ENCODE measurements at regions not wholly inside any gene's neighbourhood (a gene's known extent, or its start where the extent isn't known, plus 50 kb on each side); places are given as distances from the start of the nearest gene placed in this dataset.

GRCh38 chr4:136443006-136443405, 1089.3 kb downstream of the PCDH18 start:
- no peak overlapping the region for H2AFZ ChIP-seq (ENCODE audit: control insufficient read depth, low read depth, low read length)
- CTCF ChIA-PET: interaction anchor here (1.7 kb wide), 1 partner anchor 422 kb away, joined by 10 read pairs; no protein-coding TSS in a partner anchor
- BruUV-seq (replicated peaks): no TSS peak
- SMC1A ChIA-PET (ENCODE audit: uncharacterized antibody, unreplicated experiment): interaction anchor here (0.8 to 1.1 kb wide), 4 partner anchors 10 to 285 kb away, joined by 3 to 5 read pairs (median 3); no protein-coding TSS in a partner anchor
- H3K27me3 ChIP-seq (replicated peaks in 1 of 2; ENCODE audit: control insufficient read depth in 2 of 2, insufficient read depth in 2 of 2, low read length in 1 of 2): no peaks in the 10 kb centered on the region
- ATAC-seq: no peak
- H3K9ac ChIP-seq (ENCODE audit: control insufficient read depth, insufficient read depth, low read length): no peak overlapping the region
- no peak overlapping the region for H3K4me2 ChIP-seq (ENCODE audit: control insufficient read depth, insufficient read depth)
- no peak for DNase-seq (ENCODE audit: low read depth, low spot score)
- POLR2A ChIA-PET: no interaction called here
- RAD21 ChIA-PET (ENCODE audit: unreplicated experiment): interaction anchor here (0.8 kb wide), 1 partner anchor 421 kb away, joined by 3 read pairs; no protein-coding TSS in a partner anchor
- in situ Hi-C loops (cut with MboI): no loop called here
- no peak overlapping the region for H3K27ac ChIP-seq (ENCODE audit: control insufficient read depth, insufficient read depth)
- H3K36me3 ChIP-seq (ENCODE audit: control insufficient read depth in 2 of 2, insufficient read depth in 2 of 2, low read length in 1 of 2): no peaks in the 10 kb centered on the region
- H3K4me3 ChIP-seq: no peak overlapping the region
- FAIRE-seq: no peak
- 6% methylated on average over 4 of the region's 4 CpGs for WGBS (ENCODE audit: insufficient coverage, insufficient replicate concordance, low lambda C conversion rate, missing lambda C conversion rate)
- H3K9me3 ChIP-seq (replicated peaks; ENCODE audit: control insufficient read depth, insufficient read depth, low read length): no peaks in the 10 kb centered on the region
- H3K4me1 ChIP-seq (ENCODE audit: control insufficient read depth, insufficient read depth, low read length): no peaks in the 10 kb centered on the region
- intact Hi-C loops (cut with micrococcal nuclease; ENCODE audit: unreplicated experiment): no loop called here
- no peaks in the 10 kb centered on the region for H3K79me2 ChIP-seq (ENCODE audit: control insufficient read depth, insufficient read depth, low read length)
- no peak for TF ChIP-seq CHD1 (IDR thresholded peaks at IDR 0.05; ENCODE audit: low read depth, low read length)
- TF ChIP-seq ESRRA (IDR thresholded peaks at IDR 0.05; ENCODE audit: low read length): no peak
- TF ChIP-seq BCL3 (IDR thresholded peaks at IDR 0.05; ENCODE audit: borderline replicate concordance, insufficient read depth, low read depth, low read length, poor library complexity, severe bottlenecking): no peak
- TF ChIP-seq NR2C2 (IDR thresholded peaks at IDR 0.05; ENCODE audit: borderline replicate concordance, control insufficient read depth, insufficient read length, low read depth): no peak
- no peak for TF ChIP-seq TCF7 (IDR thresholded peaks at IDR 0.05; ENCODE audit: borderline replicate concordance)
- TF ChIP-seq, protein P1, sequence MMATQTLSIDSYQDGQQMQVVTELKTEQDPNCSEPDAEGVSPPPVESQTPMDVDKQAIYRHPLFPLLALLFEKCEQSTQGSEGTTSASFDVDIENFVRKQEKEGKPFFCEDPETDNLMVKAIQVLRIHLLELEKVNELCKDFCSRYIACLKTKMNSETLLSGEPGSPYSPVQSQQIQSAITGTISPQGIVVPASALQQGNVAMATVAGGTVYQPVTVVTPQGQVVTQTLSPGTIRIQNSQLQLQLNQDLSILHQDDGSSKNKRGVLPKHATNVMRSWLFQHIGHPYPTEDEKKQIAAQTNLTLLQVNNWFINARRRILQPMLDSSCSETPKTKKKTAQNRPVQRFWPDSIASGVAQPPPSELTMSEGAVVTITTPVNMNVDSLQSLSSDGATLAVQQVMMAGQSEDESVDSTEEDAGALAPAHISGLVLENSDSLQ (IDR thresholded peaks at IDR 0.05): no peak
- TF ChIP-seq, protein P2, sequence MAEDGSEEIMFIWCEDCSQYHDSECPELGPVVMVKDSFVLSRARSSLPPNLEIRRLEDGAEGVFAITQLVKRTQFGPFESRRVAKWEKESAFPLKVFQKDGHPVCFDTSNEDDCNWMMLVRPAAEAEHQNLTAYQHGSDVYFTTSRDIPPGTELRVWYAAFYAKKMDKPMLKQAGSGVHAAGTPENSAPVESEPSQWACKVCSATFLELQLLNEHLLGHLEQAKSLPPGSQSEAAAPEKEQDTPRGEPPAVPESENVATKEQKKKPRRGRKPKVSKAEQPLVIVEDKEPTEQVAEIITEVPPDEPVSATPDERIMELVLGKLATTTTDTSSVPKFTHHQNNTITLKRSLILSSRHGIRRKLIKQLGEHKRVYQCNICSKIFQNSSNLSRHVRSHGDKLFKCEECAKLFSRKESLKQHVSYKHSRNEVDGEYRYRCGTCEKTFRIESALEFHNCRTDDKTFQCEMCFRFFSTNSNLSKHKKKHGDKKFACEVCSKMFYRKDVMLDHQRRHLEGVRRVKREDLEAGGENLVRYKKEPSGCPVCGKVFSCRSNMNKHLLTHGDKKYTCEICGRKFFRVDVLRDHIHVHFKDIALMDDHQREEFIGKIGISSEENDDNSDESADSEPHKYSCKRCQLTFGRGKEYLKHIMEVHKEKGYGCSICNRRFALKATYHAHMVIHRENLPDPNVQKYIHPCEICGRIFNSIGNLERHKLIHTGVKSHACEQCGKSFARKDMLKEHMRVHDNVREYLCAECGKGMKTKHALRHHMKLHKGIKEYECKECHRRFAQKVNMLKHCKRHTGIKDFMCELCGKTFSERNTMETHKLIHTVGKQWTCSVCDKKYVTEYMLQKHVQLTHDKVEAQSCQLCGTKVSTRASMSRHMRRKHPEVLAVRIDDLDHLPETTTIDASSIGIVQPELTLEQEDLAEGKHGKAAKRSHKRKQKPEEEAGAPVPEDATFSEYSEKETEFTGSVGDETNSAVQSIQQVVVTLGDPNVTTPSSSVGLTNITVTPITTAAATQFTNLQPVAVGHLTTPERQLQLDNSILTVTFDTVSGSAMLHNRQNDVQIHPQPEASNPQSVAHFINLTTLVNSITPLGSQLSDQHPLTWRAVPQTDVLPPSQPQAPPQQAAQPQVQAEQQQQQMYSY (CRISPR knock-in tag; IDR thresholded peaks at IDR 0.05): no peak
- TF ChIP-seq BRCA1 (IDR thresholded peaks at IDR 0.05; ENCODE audit: low read depth, low read length): no peak
- H4K20me1 ChIP-seq (ENCODE audit: control insufficient read depth, insufficient read depth): no peaks in the 10 kb centered on the region
